ENCODE measurements at regions not wholly inside any gene's neighbourhood (a gene's known extent, or its start where the extent isn't known, plus 50 kb on each side); places are given as distances from the start of the nearest gene placed in this dataset.

DNA sequence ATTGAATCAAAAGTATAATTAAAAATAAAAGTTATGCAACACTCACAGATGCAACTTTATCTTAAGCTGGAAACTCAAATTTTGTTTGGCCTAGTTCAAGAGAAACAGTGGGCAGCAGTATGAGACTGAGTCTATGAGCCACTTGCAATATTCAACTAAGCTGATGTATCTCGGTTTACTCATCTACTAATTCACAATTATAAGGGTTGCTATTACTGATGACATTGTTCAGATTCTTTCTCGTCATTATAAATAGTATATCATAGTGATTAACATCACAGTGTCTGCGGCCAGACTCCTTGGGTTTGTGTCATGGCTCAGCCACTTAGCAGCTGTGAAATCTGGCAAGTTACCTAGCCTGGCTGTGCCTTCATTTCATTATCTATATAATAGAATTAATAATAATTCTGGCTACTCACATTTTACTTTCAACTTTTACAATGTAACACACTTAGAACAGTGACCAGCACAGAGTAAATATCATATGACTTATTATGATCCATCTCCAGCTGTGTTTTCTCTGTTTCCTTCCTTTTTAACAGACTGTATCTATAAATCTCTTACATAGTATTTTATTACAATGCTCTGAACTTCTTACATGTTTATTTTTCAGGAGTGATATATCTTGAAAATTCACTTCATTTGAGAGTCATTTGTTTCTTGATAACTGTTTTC, 194.3 kb upstream of the RGS18 start:
- intact Hi-C loops (cut with DNase I), result no loop called here
- H3K4me3 ChIP-seq, result no peak overlapping the region
- H3K27me3 ChIP-seq, result no peaks in the 10 kb centered on the region
- H3K27ac ChIP-seq (replicated peaks in 1 of 4), result no peak overlapping the region
- TF ChIP-seq, protein P1, sequence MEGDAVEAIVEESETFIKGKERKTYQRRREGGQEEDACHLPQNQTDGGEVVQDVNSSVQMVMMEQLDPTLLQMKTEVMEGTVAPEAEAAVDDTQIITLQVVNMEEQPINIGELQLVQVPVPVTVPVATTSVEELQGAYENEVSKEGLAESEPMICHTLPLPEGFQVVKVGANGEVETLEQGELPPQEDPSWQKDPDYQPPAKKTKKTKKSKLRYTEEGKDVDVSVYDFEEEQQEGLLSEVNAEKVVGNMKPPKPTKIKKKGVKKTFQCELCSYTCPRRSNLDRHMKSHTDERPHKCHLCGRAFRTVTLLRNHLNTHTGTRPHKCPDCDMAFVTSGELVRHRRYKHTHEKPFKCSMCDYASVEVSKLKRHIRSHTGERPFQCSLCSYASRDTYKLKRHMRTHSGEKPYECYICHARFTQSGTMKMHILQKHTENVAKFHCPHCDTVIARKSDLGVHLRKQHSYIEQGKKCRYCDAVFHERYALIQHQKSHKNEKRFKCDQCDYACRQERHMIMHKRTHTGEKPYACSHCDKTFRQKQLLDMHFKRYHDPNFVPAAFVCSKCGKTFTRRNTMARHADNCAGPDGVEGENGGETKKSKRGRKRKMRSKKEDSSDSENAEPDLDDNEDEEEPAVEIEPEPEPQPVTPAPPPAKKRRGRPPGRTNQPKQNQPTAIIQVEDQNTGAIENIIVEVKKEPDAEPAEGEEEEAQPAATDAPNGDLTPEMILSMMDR (IDR thresholded peaks at IDR 0.05), result no peak
- TF ChIP-seq EP300 (IDR thresholded peaks at IDR 0.05), result no peak
- no peak for TF ChIP-seq POLR2AphosphoS5 (IDR thresholded peaks at IDR 0.05)
- no peak for TF ChIP-seq POLR2A (IDR thresholded peaks at IDR 0.05; ENCODE audit: low read depth)
- no peaks in the 10 kb centered on the region for H3K9me3 ChIP-seq
- 36% methylated on average over 3 of the region's 3 CpGs for WGBS
- no peaks in the 10 kb centered on the region for H3K36me3 ChIP-seq
- H3K4me1 ChIP-seq, result no peaks in the 10 kb centered on the region
- no peak for DNase-seq (ENCODE audit: extremely low spot score)

DNA sequence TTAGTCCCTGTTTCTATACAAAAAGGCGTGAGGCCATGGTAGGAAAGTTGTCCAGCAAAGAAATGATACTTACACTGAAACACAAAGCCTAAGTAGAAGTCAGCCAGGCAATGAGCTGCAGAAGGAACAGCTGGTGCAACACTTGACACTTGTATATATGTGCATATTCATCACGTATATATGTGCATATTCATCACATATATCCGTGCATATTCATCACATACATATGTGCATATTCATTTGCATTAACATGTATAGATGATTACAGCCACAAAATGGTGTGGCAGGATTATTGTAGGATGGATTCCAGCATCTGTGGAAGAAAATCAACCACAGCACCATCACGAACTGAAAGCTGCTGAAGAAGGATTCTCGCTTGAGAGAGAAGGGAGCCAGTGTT, 189.0 kb upstream of the RGS18 start:
- intact Hi-C loops (cut with DNase I), result no loop called here
- Histone ChIP-seq H3K27ac (replicated peaks in 1 of 4) (no peak overlapping the region), H3K27me3 (no peaks in the 10 kb centered on the region), H3K36me3 (no peaks in the 10 kb centered on the region), H3K4me1 (no peaks in the 10 kb centered on the region), H3K9me3 (no peaks in the 10 kb centered on the region), H3K4me3 (no peak overlapping the region)
- TF ChIP-seq POLR2A (IDR thresholded peaks at IDR 0.05; ENCODE audit: low read depth) (no peak), POLR2AphosphoS5 (IDR thresholded peaks at IDR 0.05) (no peak), EP300 (IDR thresholded peaks at IDR 0.05) (no peak)
- TF ChIP-seq, protein P1 (IDR thresholded peaks at IDR 0.05), result no peak
- no peak for DNase-seq (ENCODE audit: extremely low spot score)
- WGBS, result 84% methylated on average over 5 of the region's 5 CpGs

DNA sequence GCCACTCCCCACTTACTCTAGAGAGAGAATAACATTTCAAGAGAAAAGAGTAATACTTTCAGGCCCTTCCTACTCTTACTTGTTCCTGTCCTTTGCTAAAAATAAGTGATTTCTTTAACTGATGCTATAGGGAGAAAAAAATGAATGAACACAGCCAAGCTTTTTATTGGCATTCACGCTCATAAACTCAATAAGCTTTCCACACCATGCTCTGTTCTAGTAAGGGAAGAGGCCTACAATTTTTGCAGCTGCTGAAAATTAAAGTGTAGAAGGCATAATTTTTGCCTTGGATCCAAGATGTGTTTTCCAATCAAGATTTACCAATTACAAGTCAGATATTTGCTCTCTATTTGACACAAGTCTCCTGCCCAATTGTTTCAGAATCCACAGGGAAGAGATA, 188.1 kb upstream of the RGS18 start:
- H3K9me3 ChIP-seq, result no peaks in the 10 kb centered on the region
- TF ChIP-seq EP300 (IDR thresholded peaks at IDR 0.05) (no peak), POLR2A (IDR thresholded peaks at IDR 0.05; ENCODE audit: low read depth) (no peak), POLR2AphosphoS5 (IDR thresholded peaks at IDR 0.05) (no peak)
- TF ChIP-seq, protein P1 (IDR thresholded peaks at IDR 0.05), result no peak
- no peak overlapping the region for H3K4me3 ChIP-seq
- intact Hi-C loops (cut with DNase I), result no loop called here
- no peaks in the 10 kb centered on the region for H3K36me3 ChIP-seq
- no peaks in the 10 kb centered on the region for H3K4me1 ChIP-seq
- WGBS, result 63% methylated on average over 1 of the region's 1 CpG
- DNase-seq (ENCODE audit: extremely low spot score), result no peak
- no peak overlapping the region for H3K27ac ChIP-seq (replicated peaks in 1 of 4)
- H3K27me3 ChIP-seq, result no peaks in the 10 kb centered on the region

DNA sequence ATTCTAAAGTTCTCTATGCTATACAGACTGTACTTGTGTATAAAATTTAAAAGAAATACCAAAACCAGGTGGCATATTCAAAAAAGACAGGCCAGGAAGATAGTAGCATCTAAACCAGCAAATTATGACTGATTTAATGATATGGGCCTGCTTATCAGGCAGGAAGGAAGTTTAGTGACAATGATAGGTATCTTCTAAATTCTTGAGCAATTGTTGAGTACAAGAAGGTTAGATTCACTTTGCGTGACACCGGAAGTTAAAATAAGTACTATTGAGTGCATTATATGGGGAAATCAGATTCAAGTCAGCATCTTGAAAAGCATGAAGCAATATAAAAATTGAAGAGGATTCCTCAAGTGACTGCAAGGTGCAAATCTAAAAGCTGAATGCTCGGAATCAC, 186.8 kb upstream of the RGS18 start:
- no peaks in the 10 kb centered on the region for H3K36me3 ChIP-seq

More for the DNA sequence above, 186.8 kb upstream of the RGS18 start:
- Histone ChIP-seq H3K4me1 (no peaks in the 10 kb centered on the region), H3K4me3 (no peak overlapping the region), H3K9me3 (no peaks in the 10 kb centered on the region), H3K27ac (replicated peaks in 1 of 4) (no peak overlapping the region), H3K27me3 (no peaks in the 10 kb centered on the region)
- DNase-seq (ENCODE audit: extremely low spot score), result no peak
- no peak for TF ChIP-seq POLR2A (IDR thresholded peaks at IDR 0.05; ENCODE audit: low read depth)
- TF ChIP-seq, protein P1 (IDR thresholded peaks at IDR 0.05), result no peak
- TF ChIP-seq EP300 (IDR thresholded peaks at IDR 0.05), result no peak
- no peak for TF ChIP-seq POLR2AphosphoS5 (IDR thresholded peaks at IDR 0.05)
- intact Hi-C loops (cut with DNase I), result no loop called here
- WGBS, result 87% methylated on average over 3 of the region's 3 CpGs
